DMS53 (cell line): ENCODE measurements at regions not wholly inside any gene's neighbourhood (a gene's known extent, or its start where the extent isn't known, plus 50 kb on each side); places are given as distances from the start of the nearest gene placed in this dataset.

Source experiments
- DNase-seq: peaks from one replicate; lab custom pipeline; 2025; lab: John Stamatoyannopoulos, UW

- DNase-seq = no peak
Measured at GRCh38 chr1:22315315-22316078, 136.2 kb upstream of the ZBTB40 start.

DNA sequence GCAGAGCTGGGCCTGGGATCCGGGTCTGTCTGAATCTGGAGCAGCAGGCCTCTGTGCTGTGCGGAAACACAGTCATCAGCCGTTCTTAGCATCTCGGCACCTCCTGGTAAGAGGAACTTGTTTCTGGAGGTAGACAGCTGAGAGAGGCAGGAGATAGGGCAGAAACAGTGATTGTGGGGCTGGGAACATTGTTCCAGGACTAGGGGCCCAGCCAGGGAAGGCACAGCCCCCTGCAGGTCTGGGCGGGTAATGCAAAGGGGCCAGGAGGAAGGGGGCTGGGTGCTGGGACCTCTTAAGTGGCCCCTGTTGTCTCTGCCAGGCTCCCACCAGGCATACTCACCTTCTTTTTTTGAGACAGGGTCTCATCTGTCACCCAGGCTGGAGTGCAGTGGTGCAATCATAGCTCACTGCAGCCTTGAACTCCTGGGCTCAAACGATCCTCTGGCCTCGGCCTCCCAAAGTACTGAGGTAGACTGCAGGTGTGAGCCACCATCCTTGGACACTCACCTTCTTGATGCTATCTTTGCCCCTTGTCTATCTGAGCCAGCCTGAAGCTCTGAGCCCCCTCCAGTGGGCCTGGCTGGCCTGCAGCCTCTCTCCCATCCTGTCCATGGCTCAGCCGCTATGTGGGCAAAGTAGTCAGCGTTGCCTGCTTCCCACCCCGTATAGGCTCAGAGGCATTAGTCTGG, 134.3 kb upstream of the ZBTB40 start:
- DNase-seq = peak; percentile 60

DNA sequence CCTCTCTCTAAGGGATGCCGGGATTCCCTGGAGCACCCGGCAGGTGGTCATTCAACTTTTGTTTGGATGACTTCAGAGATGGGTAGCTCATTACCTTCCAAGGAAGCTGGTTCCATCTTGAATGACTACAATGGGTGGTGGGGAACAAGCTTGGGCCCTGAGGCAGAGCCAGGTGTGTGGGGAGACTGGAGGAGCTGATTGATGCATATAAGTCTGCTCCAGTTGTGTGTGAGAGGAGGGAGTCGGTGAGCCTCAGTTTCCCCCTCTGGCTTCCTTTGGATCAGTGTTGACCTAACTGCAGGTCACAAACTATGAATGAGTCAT, 133.8 kb upstream of the ZBTB40 start:
- no peak for DNase-seq

DNA sequence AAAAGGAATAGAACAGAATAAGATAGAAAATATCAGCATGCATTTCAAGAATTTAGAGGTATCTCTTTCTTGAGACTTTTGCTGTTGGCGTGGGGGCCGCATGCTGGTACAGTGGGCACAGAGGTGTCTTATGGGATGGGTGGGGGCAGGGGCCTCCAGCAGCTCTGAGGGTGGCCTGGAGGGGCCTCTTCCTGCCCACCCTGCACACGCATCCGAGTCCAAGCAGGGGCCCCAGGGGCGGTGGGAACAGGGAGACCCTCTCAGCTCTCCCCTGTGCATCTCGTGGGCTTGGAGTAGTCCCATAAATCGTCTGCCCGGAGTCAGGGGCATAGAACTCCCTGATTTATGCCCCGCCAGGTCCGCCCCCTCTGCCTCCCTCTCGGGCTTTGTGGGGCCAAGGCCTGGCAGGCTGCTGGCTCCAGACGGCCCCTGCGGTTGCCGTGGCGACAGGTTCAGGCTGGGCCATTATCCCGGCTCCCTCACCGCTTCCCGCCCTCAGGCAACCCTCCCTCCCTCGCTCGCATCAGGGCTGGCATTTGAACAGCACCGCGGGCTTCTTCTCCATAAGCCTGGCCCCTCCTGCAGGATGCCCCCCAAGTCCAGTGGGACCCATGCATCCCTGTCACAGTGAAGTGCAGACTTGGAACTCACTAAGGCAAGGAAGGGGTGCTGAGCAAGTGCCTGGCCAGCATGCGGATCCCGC, 133.2 kb upstream of the ZBTB40 start:
- peak; percentile 22 for DNase-seq

- no peak for DNase-seq
Measured at GRCh38 chr1:22319608-22320007, 132.0 kb upstream of the ZBTB40 start.

GRCh38 chr1:22320587-22321344, 130.9 kb upstream of the ZBTB40 start:
- DNase-seq = no peak

DNA sequence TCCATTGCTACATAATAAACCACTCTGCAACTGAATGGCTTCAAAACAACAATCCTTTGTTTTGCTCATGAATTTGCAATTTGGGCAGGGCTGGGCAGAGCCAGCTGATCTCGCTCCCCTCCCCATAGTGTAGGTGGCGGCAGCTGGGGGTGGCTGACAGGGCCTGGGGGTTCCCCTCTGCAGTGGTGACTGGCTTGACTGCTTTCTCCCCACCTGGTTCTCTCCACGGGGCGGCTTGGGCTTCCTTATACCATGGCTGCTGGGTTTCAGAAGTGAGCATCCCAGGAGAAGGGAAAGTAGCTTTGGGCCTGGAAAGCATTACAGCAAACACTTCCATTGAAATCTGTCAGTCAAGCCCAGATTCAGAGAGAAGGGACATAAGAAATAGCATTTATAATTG, 129.7 kb upstream of the ZBTB40 start:
- no peak for DNase-seq

DNA sequence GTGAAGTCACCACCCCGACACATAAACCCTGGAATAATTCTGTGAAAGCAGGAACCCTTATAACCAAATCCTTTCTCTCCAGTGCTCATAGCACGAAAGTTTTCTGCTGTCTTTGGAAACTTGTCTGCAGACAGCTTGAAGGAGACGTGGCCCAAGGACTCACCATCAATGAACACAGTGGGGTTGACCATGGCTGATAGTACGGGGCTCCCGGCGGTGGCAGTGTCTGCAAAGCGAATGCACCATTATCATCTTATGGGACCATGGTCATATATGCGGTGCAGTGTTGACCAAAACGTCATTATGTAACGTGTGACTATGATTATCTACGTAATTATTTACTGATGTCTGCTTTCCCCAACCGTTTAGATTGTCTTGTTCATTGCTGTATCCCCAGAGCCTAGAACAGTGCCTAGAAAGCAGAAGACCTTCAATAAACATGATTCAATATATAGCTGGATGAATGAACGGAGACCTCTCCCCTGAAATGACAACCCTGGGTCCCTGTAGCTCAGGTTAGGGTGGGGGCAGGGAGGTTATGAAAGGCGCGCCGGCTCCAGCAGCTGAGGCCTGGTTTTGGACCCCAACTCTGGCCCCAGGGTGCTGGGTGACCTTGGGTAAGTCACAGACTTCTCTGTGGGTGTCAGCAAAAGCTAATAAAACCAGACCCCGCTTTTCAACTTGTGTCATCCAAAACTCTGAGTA, 128.4 kb upstream of the ZBTB40 start:
- no peak for DNase-seq

GRCh38 chr1:22323846-22324504, 127.7 kb upstream of the ZBTB40 start:
- no peak for DNase-seq

DNA sequence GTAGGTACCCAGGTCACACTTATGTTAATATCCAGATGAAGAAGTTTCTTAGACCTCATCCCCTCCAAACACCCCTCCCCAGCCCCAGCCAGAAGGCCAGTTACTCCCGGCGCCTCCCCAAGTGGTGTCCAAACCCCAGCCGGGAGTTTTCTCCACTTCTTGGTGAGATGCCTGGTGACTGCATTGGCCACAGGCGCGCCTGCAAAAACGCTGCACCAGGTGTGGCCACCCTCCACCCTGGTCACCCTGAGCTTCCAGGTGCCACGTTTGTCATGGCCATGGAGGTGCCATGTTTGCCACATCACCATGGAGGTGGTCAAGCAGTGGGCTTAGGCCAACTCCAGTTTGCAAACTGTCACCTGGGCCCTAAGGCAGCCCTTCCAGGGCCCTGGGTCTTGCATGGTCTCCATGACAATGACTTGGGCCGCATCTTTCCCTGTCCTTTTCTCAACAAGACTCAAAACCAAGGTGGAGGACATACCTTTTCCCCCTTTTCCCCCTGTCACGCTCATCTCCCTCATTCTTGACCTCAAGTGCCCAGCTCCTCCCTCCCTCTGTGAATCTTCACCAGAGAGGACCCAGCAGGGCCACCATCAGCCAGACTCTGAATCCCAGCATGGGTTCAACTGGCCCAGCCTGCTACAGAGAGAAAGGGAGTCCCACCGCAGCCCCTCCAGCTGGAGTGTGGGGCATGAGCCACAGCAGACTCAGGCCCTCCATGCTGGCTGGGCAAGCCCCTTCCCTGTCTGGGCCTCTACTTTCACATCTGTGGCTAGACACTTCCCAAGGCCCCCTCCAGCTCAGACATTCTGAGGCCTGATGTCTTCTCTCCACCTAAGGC, 125.9 kb upstream of the ZBTB40 start:
- no peak for DNase-seq

GRCh38 chr1:22326372-22326915, 125.2 kb upstream of the ZBTB40 start:
- DNase-seq = no peak

DNA sequence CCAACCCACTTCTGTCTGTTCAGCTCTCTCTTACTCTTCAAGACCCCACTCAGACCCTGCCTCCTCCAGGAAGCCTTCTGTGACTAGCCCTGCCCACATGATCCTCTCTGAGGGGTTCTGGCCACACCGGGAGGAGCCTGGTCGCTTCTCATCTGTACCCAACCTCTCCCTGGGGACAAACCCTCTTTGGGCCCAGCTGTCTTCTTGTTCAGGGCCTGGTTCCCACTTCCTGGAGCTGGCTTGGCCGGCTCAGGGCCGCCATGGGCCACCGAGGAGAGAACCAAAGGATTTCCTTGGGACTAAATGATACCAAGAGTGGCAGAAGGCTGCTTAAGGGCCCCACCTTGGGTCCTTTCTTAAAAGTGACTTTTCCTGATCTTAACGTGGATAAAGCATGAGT, 124.7 kb upstream of the ZBTB40 start:
- DNase-seq = no peak

GRCh38 chr1:22327411-22327810, 124.2 kb upstream of the ZBTB40 start:
- DNase-seq = no peak

DNA sequence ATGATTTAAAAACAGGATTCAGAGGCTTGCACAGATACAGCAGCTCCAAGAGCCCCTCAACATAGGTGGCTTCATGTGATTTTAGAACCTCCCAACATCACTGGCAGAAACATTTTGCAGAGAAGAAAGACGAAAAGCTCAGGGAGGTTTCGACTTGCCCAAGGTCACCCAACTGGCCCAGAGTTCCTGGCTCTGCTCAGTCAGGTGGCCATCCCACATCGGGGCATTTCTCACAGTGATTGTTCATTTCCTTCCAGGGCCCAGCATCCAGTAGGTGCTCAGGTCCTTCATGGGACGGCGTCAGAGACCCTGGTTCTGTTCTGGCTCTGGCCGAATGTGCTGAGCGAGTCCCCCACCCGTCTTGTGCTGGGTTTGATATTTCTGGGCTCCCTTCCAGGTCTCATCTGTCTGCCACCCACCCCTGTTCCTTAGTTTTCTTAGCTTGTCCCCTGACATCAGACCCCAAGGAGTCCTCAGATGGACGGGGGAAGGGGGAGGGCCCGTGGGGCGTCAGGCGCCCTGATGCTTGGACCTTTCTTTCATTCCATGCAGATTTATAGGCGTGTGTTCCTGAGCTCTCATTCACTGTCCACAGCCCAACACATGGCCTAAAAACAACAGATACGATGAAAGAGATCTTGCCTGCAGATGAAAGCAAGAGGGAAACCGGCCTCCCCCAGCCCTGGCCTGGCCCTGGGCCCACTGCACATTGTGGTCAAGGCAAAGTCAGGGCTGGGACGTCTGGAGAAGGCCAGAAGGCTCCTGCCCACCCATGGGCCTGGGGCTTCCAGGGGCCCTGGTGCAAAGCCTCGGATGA, 123.1 kb upstream of the ZBTB40 start:
- no peak for DNase-seq

GRCh38 chr1:22329148-22329515, 122.5 kb upstream of the ZBTB40 start:
- DNase-seq = no peak

- DNase-seq = no peak
Measured at GRCh38 chr1:22330092-22330759, 121.4 kb upstream of the ZBTB40 start.

DNA sequence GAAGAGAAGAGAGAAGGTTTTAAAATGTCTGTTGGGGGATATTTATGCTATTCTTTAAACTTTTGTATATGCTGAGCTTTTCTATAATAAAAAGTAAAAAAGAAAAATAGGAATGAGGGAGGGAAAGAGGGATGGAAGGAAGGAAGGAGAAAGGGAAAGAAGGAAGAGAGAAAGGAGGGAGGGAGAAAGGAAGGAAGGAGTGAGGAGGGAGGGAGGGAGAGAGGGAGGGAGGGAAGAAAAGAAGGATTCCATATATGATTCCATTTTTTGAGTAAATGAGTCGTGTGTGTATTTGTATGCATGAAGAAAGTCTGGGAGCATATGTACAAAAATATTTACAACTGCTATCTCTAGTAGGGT, 120.9 kb upstream of the ZBTB40 start:
- no peak for DNase-seq

DNA sequence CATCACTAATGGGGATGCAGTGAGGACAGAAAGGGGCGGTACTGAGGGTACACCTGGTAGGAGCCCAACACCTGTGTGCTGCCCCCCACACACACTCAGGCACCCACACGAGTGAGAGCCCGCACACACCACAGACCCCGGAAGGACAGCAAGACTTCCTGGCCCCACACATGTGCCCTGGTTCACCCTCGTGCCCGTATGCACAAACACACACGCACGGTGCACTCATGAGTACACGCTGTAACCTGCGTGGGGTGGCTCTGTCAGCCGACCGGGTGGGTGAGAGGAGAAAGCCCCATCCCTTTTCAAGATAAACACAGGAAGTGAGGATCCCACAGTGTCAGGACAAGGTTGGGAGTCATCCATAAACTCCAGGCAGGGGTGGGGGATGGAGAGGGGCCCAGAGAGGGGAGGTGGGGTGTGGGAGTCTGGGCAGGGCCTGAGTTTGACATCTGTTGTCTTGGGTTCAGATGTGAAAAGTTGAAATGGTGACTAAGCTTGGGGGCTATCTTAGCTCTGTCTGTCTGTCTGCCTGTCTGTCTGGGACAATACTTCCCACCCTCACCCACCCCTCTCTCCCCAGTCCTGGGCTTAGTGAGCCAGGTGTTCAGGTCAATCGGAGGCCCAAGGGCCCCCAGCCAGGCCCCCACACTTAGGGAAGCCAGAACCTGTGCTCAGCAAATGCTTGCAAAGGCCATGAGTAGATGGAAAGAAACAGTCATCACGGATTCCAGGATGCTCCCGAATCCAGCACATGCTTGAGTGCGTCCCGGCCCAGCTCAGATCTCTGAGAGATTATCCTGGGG, 119.8 kb upstream of the ZBTB40 start:
- no peak for DNase-seq
